ENCODE measurements at regions not wholly inside any gene's neighbourhood (a gene's known extent, or its start where the extent isn't known, plus 50 kb on each side); places are given as distances from the start of the nearest gene placed in this dataset.

GRCh38 chr17:63358111-63358839 lies 87.8 kb downstream of the CYB561 start:
- H3K9ac ChIP-seq (ENCODE audit: low read depth in 2 of 2, low read length in 2 of 2) = no peak overlapping the region
- no peaks in the 10 kb centered on the region for H3K27me3 ChIP-seq
- no peak overlapping the region for H3K27ac ChIP-seq
- no peaks in the 10 kb centered on the region for H3K9me3 ChIP-seq
- H3K4me1 ChIP-seq = peaks cover 7% of the 10 kb centered on the region
- no peak for TF ChIP-seq CTCF (IDR thresholded peaks at IDR 0.05)
- intact Hi-C loops (cut with DNase I) = no loop called here
- no peak overlapping the region for H3K4me3 ChIP-seq
- DNase-seq = no peak
- no peaks in the 10 kb centered on the region for H3K36me3 ChIP-seq

DNA sequence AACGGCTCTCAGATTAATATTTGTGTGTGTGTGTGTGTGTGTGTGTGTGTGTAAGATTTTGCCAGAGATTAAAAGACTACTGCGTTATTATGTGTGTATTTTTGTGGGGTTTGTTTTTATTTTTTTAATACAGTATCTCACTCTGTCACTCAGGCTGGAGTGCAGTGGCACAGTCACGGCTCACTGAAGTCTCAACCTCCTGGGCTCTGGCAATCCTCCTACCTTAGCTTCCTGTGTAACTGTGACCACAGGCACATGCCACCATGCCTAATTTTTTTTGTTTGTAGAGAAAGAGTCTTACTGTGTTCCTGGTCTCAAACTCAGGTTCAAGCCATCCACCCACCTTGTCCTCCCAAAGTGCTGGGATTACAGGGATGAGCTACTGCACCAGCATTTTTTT lies 87.2 kb downstream of the CYB561 start:
- H3K4me3 ChIP-seq = no peak overlapping the region
- H3K9me3 ChIP-seq = no peaks in the 10 kb centered on the region
- H3K9ac ChIP-seq (ENCODE audit: low read depth in 2 of 2, low read length in 2 of 2) = no peak overlapping the region
- TF ChIP-seq CTCF (IDR thresholded peaks at IDR 0.05) = no peak
- no peak overlapping the region for H3K27ac ChIP-seq
- no peak for DNase-seq
- no peaks in the 10 kb centered on the region for H3K36me3 ChIP-seq
- H3K27me3 ChIP-seq = no peaks in the 10 kb centered on the region
- H3K4me1 ChIP-seq = peaks cover 7% of the 10 kb centered on the region
- intact Hi-C loops (cut with DNase I) = no loop called here

- intact Hi-C loops (cut with DNase I) = no loop called here
- no peaks in the 10 kb centered on the region for H3K27me3 ChIP-seq
- no peak for DNase-seq
- TF ChIP-seq CTCF (IDR thresholded peaks at IDR 0.05) = no peak
- H3K4me3 ChIP-seq = no peak overlapping the region
- no peaks in the 10 kb centered on the region for H3K9me3 ChIP-seq
- H3K4me1 ChIP-seq = peaks cover 7% of the 10 kb centered on the region
- H3K36me3 ChIP-seq = no peaks in the 10 kb centered on the region
- H3K9ac ChIP-seq (ENCODE audit: low read depth in 2 of 2, low read length in 2 of 2) = no peak overlapping the region
- no peak overlapping the region for H3K27ac ChIP-seq
Observed at GRCh38 chr17:63361182-63361581, 84.9 kb downstream of the CYB561 start.

GRCh38 chr17:63362115-63362514 lies 84.0 kb downstream of the CYB561 start:
- Histone ChIP-seq H3K4me1 (no peaks in the 10 kb centered on the region), H3K9me3 (no peaks in the 10 kb centered on the region), H3K27ac (no peak overlapping the region), H3K27me3 (no peaks in the 10 kb centered on the region), H3K9ac (ENCODE audit: low read depth in 2 of 2, low read length in 2 of 2) (no peak overlapping the region), H3K36me3 (no peaks in the 10 kb centered on the region), H3K4me3 (no peak overlapping the region)
- intact Hi-C loops (cut with DNase I) = no loop called here
- no peak for DNase-seq
- no peak for TF ChIP-seq CTCF (IDR thresholded peaks at IDR 0.05)

GRCh38 chr17:63364387-63364786 lies 81.7 kb downstream of the CYB561 start:
- no peaks in the 10 kb centered on the region for H3K36me3 ChIP-seq
- no peak for TF ChIP-seq CTCF (IDR thresholded peaks at IDR 0.05)
- DNase-seq = no peak

More at GRCh38 chr17:63364387-63364786, 81.7 kb downstream of the CYB561 start:
- Histone ChIP-seq H3K27ac (no peak overlapping the region), H3K9ac (ENCODE audit: low read depth in 2 of 2, low read length in 2 of 2) (no peak overlapping the region), H3K4me3 (no peak overlapping the region), H3K9me3 (no peaks in the 10 kb centered on the region), H3K27me3 (no peaks in the 10 kb centered on the region), H3K4me1 (no peaks in the 10 kb centered on the region)
- intact Hi-C loops (cut with DNase I) = no loop called here

Measured in colonic mucosa (tissue), 4 donors.